Loucy (cell line): ENCODE measurements at regions not wholly inside any gene's neighbourhood (a gene's known extent, or its start where the extent isn't known, plus 50 kb on each side); places are given as distances from the start of the nearest gene placed in this dataset.

Source experiments
- H2AFZ ChIP-seq: fragments of 200-600 bp; sonication (generic); 2 replicates; pipeline ENCODE4 v1.6.0; 2016; ENCODE audit warnings: antibody characterized with exemption, mild to moderate bottlenecking, low read length, moderate library complexity
- H3F3A ChIP-seq: fragments of 200-600 bp; 2 replicates; pipeline ENCODE4 v1.6.0; 2016; ENCODE audit warnings: antibody characterized with exemption, low read depth, mild to moderate bottlenecking
- H3K27me3 ChIP-seq: fragments of 200-600 bp; sonication (generic); 2 replicates; pipeline ENCODE4 v1.6.1; 2014; ENCODE audit warnings: low read length, mild to moderate bottlenecking; ENCODE audit not compliant: insufficient read depth, poor library complexity, severe bottlenecking
- H3K36me3 ChIP-seq: fragments of 200-600 bp; sonication (generic); 2 replicates; pipeline ENCODE4 v1.6.1; 2016; ENCODE audit warnings: low read length; ENCODE audit not compliant: insufficient read depth
- H3K4me1 ChIP-seq: fragments of 200-600 bp; sonication (generic); 2 replicates; pipeline ENCODE4 v1.5.1; 2014; ENCODE audit warnings: low read length, mild to moderate bottlenecking; ENCODE audit not compliant: insufficient read depth, poor library complexity, severe bottlenecking
- H3K4me2 ChIP-seq: fragments of 200-600 bp; sonication (generic); 2 replicates; pipeline ENCODE4 v1.6.0; 2014; ENCODE audit warnings: antibody characterized with exemption, low read length, low read depth, mild to moderate bottlenecking; ENCODE audit not compliant: poor library complexity, severe bottlenecking
- H3K4me3 ChIP-seq: fragments of 200-600 bp; sonication (generic); 2 replicates; pipeline ENCODE4 v1.5.1; 2014; ENCODE audit warnings: low read length, mild to moderate bottlenecking, mixed read lengths; ENCODE audit not compliant: poor library complexity, severe bottlenecking
- H3K79me2 ChIP-seq: fragments of 200-600 bp; sonication (generic); 2 replicates; pipeline ENCODE4 v1.6.1; 2014; ENCODE audit warnings: low read length; ENCODE audit not compliant: insufficient read depth
- H3K9ac ChIP-seq: fragments of 200-600 bp; sonication (generic); 2 replicates; pipeline ENCODE4 v1.6.0; 2014; ENCODE audit warnings: mild to moderate bottlenecking, low read depth, low read length, moderate library complexity; ENCODE audit not compliant: poor library complexity, severe bottlenecking
- H3K9me2 ChIP-seq: fragments of 200-600 bp; sonication (generic); replicated peaks from 2 replicates; pipeline ENCODE4 v1.6.1; 2016; ENCODE audit warnings: low read depth, low read length, mixed read lengths
- H3K9me3 ChIP-seq: fragments of 200-600 bp; sonication (generic); 2 replicates; pipeline ENCODE4 v1.6.1; 2014; ENCODE audit warnings: mild to moderate bottlenecking, antibody characterized with exemption, low read length, low read depth; ENCODE audit not compliant: insufficient read depth
- H4K20me1 ChIP-seq: fragments of 200-600 bp; sonication (generic); 2 replicates; pipeline ENCODE4 v1.6.0; 2014; ENCODE audit warnings: antibody characterized with exemption, low read length, mild to moderate bottlenecking; ENCODE audit not compliant: insufficient read depth, poor library complexity, severe bottlenecking
- CTCF ChIP-seq: fragments of 200-600 bp; sonication (generic); conservative IDR thresholded peaks from 2 replicates; pipeline ENCODE4 v1.5.1; 2014; ENCODE audit warnings: mild to moderate bottlenecking, antibody characterized with exemption, low read length
- EZH2phosphoT487 ChIP-seq: fragments of 200-600 bp; IDR thresholded peaks from 2 replicates; pipeline ENCODE4 v1.6.1; 2018; ENCODE audit warnings: antibody characterized with exemption, mild to moderate bottlenecking, moderate library complexity, borderline replicate concordance

GRCh38 chr1:91610789-91611188, 110.1 kb downstream of the CDC7 start:
- Histone ChIP-seq H3K36me3 (no peaks in the 10 kb centered on the region), H3K4me2 (no peak overlapping the region), H4K20me1 (no peaks in the 10 kb centered on the region), H3K4me1 (no peaks in the 10 kb centered on the region), H3K4me3 (no peak overlapping the region), H3K9me2 (no peaks in the 10 kb centered on the region), H3K9ac (no peak overlapping the region), H3K27me3 (no peaks in the 10 kb centered on the region), H3K9me3 (no peaks in the 10 kb centered on the region), H2AFZ (no peak overlapping the region), H3K79me2 (no peaks in the 10 kb centered on the region), H3F3A (no peaks in the 10 kb centered on the region)
- TF ChIP-seq EZH2phosphoT487 (no peak), CTCF (no peak)

- no peaks in the 10 kb centered on the region for H3K9me3 ChIP-seq
- H3K79me2 ChIP-seq: no peaks in the 10 kb centered on the region
- H4K20me1 ChIP-seq: no peaks in the 10 kb centered on the region
- no peak overlapping the region for H2AFZ ChIP-seq
- no peaks in the 10 kb centered on the region for H3K27me3 ChIP-seq
- H3K4me3 ChIP-seq: no peak overlapping the region
- no peak for TF ChIP-seq EZH2phosphoT487
- TF ChIP-seq CTCF: no peak
- no peaks in the 10 kb centered on the region for H3K9me2 ChIP-seq
- no peaks in the 10 kb centered on the region for H3K4me1 ChIP-seq
- H3K36me3 ChIP-seq: no peaks in the 10 kb centered on the region
- no peaks in the 10 kb centered on the region for H3F3A ChIP-seq
- no peak overlapping the region for H3K9ac ChIP-seq
- no peak overlapping the region for H3K4me2 ChIP-seq
Measured at GRCh38 chr1:91611483-91611917, 110.8 kb downstream of the CDC7 start.

- Histone ChIP-seq H3K9me3 (no peaks in the 10 kb centered on the region), H3K36me3 (no peaks in the 10 kb centered on the region), H3K9me2 (no peaks in the 10 kb centered on the region), H3K79me2 (no peaks in the 10 kb centered on the region), H4K20me1 (no peaks in the 10 kb centered on the region), H3K27me3 (no peaks in the 10 kb centered on the region), H3K4me3 (no peak overlapping the region), H3F3A (no peaks in the 10 kb centered on the region), H3K4me1 (no peaks in the 10 kb centered on the region), H3K9ac (no peak overlapping the region), H2AFZ (no peak overlapping the region), H3K4me2 (no peak overlapping the region)
- no peak for TF ChIP-seq EZH2phosphoT487
- no peak for TF ChIP-seq CTCF
Measured at GRCh38 chr1:91613595-91613994, 112.9 kb downstream of the CDC7 start.
